Myocyte (in vitro differentiated cells): ENCODE measurements at regions not wholly inside any gene's neighbourhood (a gene's known extent, or its start where the extent isn't known, plus 50 kb on each side); places are given as distances from the start of the nearest gene placed in this dataset.
"Not testable (repeated sequence)": the region's sequence is repeated elsewhere in the genome, so short reads cannot be mapped to it uniquely, and the experiment has no call there.

Source experiments
- DNase-seq: peaks from one replicate; pipeline ENCODE4 v3.0.0-alpha.2; 2012; ENCODE audit warnings: low read depth

- not testable (repeated sequence) for DNase-seq
Observed at GRCh38 chr6:57860481-57861315, 543.3 kb downstream of the PRIM2 start.

- not testable (repeated sequence) for DNase-seq
Observed at GRCh38 chr6:57870083-57870482, 552.7 kb downstream of the PRIM2 start.

- DNase-seq = not testable (repeated sequence)
Observed at GRCh38 chr6:57873424-57873823, 556.0 kb downstream of the PRIM2 start.

- not testable (repeated sequence) for DNase-seq
Observed at GRCh38 chr6:57876659-57877058, 559.2 kb downstream of the PRIM2 start.

GRCh38 chr6:57877729-57878128 is 560.3 kb downstream of the PRIM2 start:
- DNase-seq = not testable (repeated sequence)

- not testable (repeated sequence) for DNase-seq
Observed at GRCh38 chr6:57878792-57879191, 561.4 kb downstream of the PRIM2 start.

GRCh38 chr6:57898850-57899249 is 581.4 kb downstream of the PRIM2 start:
- DNase-seq = not testable (repeated sequence)

- DNase-seq = not testable (repeated sequence)
Observed at GRCh38 chr6:57900687-57901399, 583.4 kb downstream of the PRIM2 start.

- DNase-seq = not testable (repeated sequence)
Observed at GRCh38 chr6:57901445-57901844, 584.0 kb downstream of the PRIM2 start.

GRCh38 chr6:57904356-57904755 is 586.9 kb downstream of the PRIM2 start:
- not testable (repeated sequence) for DNase-seq

- DNase-seq = not testable (repeated sequence)
Observed at GRCh38 chr6:57915300-57915699, 597.9 kb downstream of the PRIM2 start.

- not testable (repeated sequence) for DNase-seq
Observed at GRCh38 chr6:57942966-57943365, 625.5 kb downstream of the PRIM2 start.

GRCh38 chr6:57946084-57946768 is 628.8 kb downstream of the PRIM2 start:
- not testable (repeated sequence) for DNase-seq

- DNase-seq = not testable (repeated sequence)
Observed at GRCh38 chr6:57946769-57947091, 629.3 kb downstream of the PRIM2 start.

- not testable (repeated sequence) for DNase-seq
Observed at GRCh38 chr6:57948481-57948880, 631.1 kb downstream of the PRIM2 start.

GRCh38 chr6:57950430-57950829 is 633.0 kb downstream of the PRIM2 start:
- DNase-seq = peak; percentile 15

- peak; percentile 20 for DNase-seq
Observed at GRCh38 chr6:57966757-57967156, 649.3 kb downstream of the PRIM2 start.

- not testable (repeated sequence) for DNase-seq
Observed at GRCh38 chr6:57971956-57972355, 654.5 kb downstream of the PRIM2 start.

GRCh38 chr6:57974653-57975052 is 657.2 kb downstream of the PRIM2 start:
- DNase-seq = no peak

GRCh38 chr6:57975127-57975526 is 657.7 kb downstream of the PRIM2 start:
- DNase-seq = not testable (repeated sequence)

- not testable (repeated sequence) for DNase-seq
Observed at GRCh38 chr6:57976371-57976770, 658.9 kb downstream of the PRIM2 start.

- DNase-seq = peak; percentile 82
Observed at GRCh38 chr6:57983603-57984002, 666.2 kb downstream of the PRIM2 start.
